ENCODE measurements at regions not wholly inside any gene's neighbourhood (a gene's known extent, or its start where the extent isn't known, plus 50 kb on each side); places are given as distances from the start of the nearest gene placed in this dataset.
"Not testable (repeated sequence)": the region's sequence is repeated elsewhere in the genome, so short reads cannot be mapped to it uniquely, and the experiment has no call there.

- no peak overlapping the region for H3K4me3 ChIP-seq (ENCODE audit: low read depth, low read length)
- TF ChIP-seq, protein P1, sequence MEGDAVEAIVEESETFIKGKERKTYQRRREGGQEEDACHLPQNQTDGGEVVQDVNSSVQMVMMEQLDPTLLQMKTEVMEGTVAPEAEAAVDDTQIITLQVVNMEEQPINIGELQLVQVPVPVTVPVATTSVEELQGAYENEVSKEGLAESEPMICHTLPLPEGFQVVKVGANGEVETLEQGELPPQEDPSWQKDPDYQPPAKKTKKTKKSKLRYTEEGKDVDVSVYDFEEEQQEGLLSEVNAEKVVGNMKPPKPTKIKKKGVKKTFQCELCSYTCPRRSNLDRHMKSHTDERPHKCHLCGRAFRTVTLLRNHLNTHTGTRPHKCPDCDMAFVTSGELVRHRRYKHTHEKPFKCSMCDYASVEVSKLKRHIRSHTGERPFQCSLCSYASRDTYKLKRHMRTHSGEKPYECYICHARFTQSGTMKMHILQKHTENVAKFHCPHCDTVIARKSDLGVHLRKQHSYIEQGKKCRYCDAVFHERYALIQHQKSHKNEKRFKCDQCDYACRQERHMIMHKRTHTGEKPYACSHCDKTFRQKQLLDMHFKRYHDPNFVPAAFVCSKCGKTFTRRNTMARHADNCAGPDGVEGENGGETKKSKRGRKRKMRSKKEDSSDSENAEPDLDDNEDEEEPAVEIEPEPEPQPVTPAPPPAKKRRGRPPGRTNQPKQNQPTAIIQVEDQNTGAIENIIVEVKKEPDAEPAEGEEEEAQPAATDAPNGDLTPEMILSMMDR (IDR thresholded peaks at IDR 0.05; ENCODE audit: insufficient read depth, low read depth, low read length) = no peak
- DNase-seq (ENCODE audit: low read depth) = no peak
Observed at GRCh38 chr14:38693423-38693822, 409.6 kb downstream of the SEC23A start.

DNA sequence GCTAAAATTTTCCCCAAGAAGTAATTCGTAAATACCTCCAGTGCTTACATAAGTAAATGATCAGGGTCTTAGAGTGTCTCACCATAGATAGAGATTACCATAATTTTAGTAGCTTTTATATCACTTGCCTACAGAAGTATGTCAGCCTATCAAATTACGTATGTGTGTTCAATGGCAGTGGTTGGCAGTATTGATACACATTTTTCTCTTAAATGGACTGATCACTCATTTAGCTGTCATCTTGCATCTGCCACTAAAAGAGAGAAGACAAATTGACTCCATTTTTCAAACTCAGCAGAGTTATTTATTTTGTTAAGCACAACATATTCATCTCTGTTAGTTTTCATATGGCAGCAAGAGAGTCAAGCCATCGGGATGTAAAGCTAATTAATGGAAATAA, 413.1 kb upstream of the CLEC14A start:
- H3K4me3 ChIP-seq (ENCODE audit: low read depth, low read length) = no peak overlapping the region
- TF ChIP-seq, protein P1 (IDR thresholded peaks at IDR 0.05; ENCODE audit: insufficient read depth, low read depth, low read length) = no peak
- DNase-seq (ENCODE audit: low read depth) = no peak

DNA sequence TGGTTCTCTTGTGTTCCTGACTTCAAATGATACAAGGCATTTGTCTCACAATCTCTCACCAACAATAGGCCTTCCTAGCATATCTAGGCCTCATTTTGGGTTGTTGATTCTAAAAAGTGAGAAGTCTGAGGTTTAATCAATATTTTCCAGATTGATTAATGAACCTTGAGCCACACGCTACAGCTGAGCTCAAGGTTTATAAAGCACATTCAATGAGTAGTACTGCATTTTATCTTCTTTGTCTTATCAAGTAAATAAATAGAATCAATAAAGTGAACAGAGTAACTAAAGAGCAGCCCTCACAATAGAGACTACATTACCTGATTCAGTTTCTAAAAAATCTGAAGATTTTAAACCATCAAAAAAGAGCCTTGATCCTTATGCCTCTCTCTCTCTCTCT, 407.5 kb upstream of the CLEC14A start:
- no peak overlapping the region for H3K4me3 ChIP-seq (ENCODE audit: low read depth, low read length)
- TF ChIP-seq, protein P1 (IDR thresholded peaks at IDR 0.05; ENCODE audit: insufficient read depth, low read depth, low read length) = no peak
- no peak for DNase-seq (ENCODE audit: low read depth)

- TF ChIP-seq, protein P1 (IDR thresholded peaks at IDR 0.05; ENCODE audit: insufficient read depth, low read depth, low read length) = no peak
- H3K4me3 ChIP-seq (ENCODE audit: low read depth, low read length) = no peak overlapping the region
- peak; percentile 2 for DNase-seq (ENCODE audit: low read depth)
Observed at GRCh38 chr14:38662781-38663180, 406.9 kb upstream of the CLEC14A start.

GRCh38 chr14:38646391-38646790, 390.5 kb upstream of the CLEC14A start:
- no peak for DNase-seq (ENCODE audit: low read depth)
- H3K4me3 ChIP-seq (ENCODE audit: low read depth, low read length) = no peak overlapping the region
- TF ChIP-seq, protein P1 (IDR thresholded peaks at IDR 0.05; ENCODE audit: insufficient read depth, low read depth, low read length) = no peak

DNA sequence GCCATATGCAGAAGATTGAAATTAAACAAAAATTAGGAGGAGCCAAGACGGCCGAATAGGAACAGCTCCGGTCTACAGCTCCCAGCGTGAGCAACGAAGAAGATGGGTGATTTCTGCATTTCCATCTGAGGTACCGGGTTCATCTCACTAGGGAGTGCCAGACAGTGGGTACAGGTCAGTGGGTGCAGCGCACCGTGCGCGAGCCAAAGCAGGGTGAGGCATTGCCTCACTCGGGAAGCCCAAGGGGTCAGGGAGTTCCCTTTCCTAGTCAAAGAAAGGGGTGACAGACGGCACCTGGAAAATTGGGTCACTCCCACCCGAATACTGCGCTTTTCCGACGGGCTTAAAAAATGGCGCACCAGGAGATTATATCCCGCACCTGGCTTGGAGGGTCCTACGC, 379.0 kb upstream of the CLEC14A start:
- not testable (repeated sequence) for DNase-seq (ENCODE audit: low read depth); H3K4me3 ChIP-seq (ENCODE audit: low read depth, low read length)

DNA sequence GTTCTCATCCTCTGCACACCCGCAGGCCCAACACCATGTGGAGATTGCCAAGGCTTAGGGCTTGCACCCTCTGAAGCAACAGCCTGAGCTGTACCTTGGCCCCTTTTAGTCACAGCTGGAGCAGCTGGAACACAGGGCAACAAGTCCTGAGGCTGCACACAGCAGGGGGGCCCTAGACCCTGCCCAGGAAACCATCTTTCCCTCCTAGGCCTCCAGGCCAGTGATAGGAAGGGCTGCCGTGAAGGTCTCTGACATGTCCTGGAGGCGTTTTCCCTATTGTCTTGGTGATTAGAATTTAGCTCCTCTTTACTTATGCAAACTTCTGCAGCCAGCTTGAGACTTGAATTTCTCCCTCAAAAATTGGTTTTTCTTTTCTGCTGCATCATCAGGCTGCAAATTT, 373.5 kb upstream of the CLEC14A start:
- no peak overlapping the region for H3K4me3 ChIP-seq (ENCODE audit: low read depth, low read length)
- DNase-seq (ENCODE audit: low read depth) = no peak
- TF ChIP-seq, protein P1 (IDR thresholded peaks at IDR 0.05; ENCODE audit: insufficient read depth, low read depth, low read length) = no peak
